ENCODE measurements at regions not wholly inside any gene's neighbourhood (a gene's known extent, or its start where the extent isn't known, plus 50 kb on each side); places are given as distances from the start of the nearest gene placed in this dataset.
"Not testable (repeated sequence)": the region's sequence is repeated elsewhere in the genome, so short reads cannot be mapped to it uniquely, and the experiment has no call there.

DNA sequence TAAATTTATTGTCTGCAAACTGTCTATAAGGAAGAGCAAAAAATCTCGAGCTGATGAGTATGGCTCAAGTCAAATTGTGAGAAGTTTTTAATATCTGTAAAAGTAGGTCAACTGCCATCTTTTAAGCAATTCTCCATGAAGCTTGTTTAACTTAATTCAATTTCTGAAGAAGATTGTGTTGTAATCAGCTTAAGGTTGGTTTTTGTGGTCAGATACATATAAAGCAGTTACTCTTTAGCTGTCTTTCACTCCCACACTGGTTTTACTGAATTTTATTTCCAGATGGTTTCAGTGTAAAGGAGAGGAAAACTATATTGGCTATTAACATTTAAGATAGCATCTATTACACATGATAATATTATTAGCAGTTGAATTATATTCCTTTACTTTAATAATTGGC, 1165.1 kb downstream of the SLC16A7 start:
- TF ChIP-seq CTCF (IDR thresholded peaks at IDR 0.05; ENCODE audit: low read depth, low read length): no peak
- no peaks in the 10 kb centered on the region for H3K36me3 ChIP-seq
- no peak overlapping the region for H3K4me3 ChIP-seq

DNA sequence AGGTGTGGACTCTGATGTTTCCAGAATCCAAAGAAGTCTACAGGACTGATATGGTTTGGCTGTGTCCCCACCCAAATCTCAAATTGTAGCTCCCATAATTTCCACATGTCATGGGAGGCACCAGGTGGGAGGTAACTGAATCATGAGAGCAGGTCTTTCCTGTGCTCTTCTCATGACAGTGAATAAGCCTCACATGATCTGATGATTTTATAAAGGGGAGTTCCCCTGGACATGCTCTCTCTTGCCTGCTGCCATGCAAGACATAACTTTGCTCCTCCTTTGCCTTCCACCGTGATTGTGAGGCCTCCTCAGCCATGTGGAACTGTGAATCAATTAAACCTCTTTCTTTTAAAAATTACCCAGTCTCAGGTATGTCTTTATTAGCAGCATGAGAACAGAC, 1205.3 kb downstream of the SLC16A7 start:
- not testable (repeated sequence) for H3K4me3 ChIP-seq; H3K27me3 ChIP-seq; H3K9me3 ChIP-seq (ENCODE audit: low read depth); H3K36me3 ChIP-seq; H3K4me1 ChIP-seq (ENCODE audit: low read depth); H3K27ac ChIP-seq; DNase-seq (ENCODE audit: low read depth in 1 of 2, low spot score in 1 of 2)

More for the DNA sequence above, 1165.1 kb downstream of the SLC16A7 start:
- no peak overlapping the region for H3K27ac ChIP-seq
- H3K9me3 ChIP-seq (ENCODE audit: low read depth): no peaks in the 10 kb centered on the region
- no peaks in the 10 kb centered on the region for H3K27me3 ChIP-seq
- H3K4me1 ChIP-seq (ENCODE audit: low read depth): no peaks in the 10 kb centered on the region
- no peak for DNase-seq (ENCODE audit: low read depth in 1 of 2, low spot score in 1 of 2)

DNA sequence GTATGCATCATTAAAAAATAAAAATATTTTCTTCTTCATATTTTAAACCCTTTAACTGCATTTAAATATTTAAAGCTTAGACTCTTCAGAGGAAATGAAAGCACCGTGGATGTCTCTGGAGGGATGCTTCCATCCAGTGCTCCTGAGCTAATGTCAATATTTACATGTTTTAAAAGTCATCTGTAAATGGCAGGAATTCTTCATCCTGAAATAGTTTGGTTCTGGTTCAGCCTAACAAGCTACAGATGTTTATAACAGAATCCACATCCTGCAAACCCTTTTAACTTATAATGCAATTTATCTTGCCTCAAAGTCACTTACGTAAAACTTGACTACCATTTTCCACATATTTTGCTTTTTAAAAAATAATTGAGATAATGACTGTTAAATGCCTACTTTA, 1207.3 kb downstream of the SLC16A7 start:
- TF ChIP-seq CTCF (IDR thresholded peaks at IDR 0.05; ENCODE audit: low read depth, low read length): no peak
- no peak overlapping the region for H3K27ac ChIP-seq
- no peak for DNase-seq (ENCODE audit: low read depth in 1 of 2, low spot score in 1 of 2)

DNA sequence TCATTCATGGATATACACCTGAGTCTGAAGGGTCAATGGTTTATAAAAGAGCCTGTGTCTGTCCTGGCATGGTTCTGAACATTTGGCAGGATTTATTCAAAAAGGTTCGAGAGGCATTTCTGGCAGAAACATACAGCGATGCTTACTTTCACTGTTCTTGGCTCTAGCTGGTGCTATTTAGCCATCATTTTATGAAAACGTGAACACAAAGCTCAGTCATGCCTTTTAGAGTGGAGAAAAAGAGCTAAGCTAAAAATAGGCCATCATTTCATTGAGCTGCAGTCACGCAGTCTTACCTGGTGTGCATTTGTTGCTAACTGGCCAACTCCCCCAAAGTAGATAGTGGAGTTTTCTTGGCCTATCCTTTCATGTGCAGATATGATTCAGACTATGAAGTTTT, 1209.5 kb downstream of the SLC16A7 start:
- no peak for TF ChIP-seq CTCF (IDR thresholded peaks at IDR 0.05; ENCODE audit: low read depth, low read length)

More for the DNA sequence above, 1207.3 kb downstream of the SLC16A7 start:
- Histone ChIP-seq H3K36me3 (no peaks in the 10 kb centered on the region), H3K4me1 (ENCODE audit: low read depth) (no peaks in the 10 kb centered on the region), H3K4me3 (no peak overlapping the region), H3K27me3 (no peaks in the 10 kb centered on the region), H3K9me3 (ENCODE audit: low read depth) (no peaks in the 10 kb centered on the region)

DNA sequence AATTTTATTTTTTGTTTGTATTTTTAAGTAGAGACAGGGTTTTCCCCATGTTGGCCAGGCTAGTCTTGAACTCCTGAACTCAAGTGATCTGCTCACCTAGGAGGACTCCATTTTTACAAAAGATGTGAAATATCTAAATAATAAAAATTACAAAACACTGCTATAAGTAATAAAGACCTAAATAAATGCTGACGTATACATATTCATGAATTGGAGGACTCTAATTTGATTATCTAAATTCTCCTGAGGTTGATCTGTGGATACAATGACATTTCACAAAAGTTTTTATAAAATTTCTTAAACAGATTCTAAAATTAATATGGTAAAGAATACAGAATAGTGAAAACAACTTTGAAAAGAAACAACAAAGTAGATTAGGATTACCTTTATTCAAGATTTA, 1224.0 kb downstream of the SLC16A7 start:
- H3K27me3 ChIP-seq: no peaks in the 10 kb centered on the region
- no peak overlapping the region for H3K4me3 ChIP-seq
- no peak for TF ChIP-seq CTCF (IDR thresholded peaks at IDR 0.05; ENCODE audit: low read depth, low read length)
- no peaks in the 10 kb centered on the region for H3K36me3 ChIP-seq
- no peaks in the 10 kb centered on the region for H3K4me1 ChIP-seq (ENCODE audit: low read depth)
- DNase-seq (ENCODE audit: low read depth in 1 of 2, low spot score in 1 of 2): no peak
- no peaks in the 10 kb centered on the region for H3K9me3 ChIP-seq (ENCODE audit: low read depth)
- H3K27ac ChIP-seq: no peak overlapping the region

More for the DNA sequence above, 1209.5 kb downstream of the SLC16A7 start:
- Histone ChIP-seq H3K4me3 (no peak overlapping the region), H3K36me3 (no peaks in the 10 kb centered on the region), H3K4me1 (ENCODE audit: low read depth) (no peaks in the 10 kb centered on the region), H3K27me3 (no peaks in the 10 kb centered on the region), H3K27ac (no peak overlapping the region), H3K9me3 (ENCODE audit: low read depth) (no peaks in the 10 kb centered on the region)
- peak in 1 of 2 donors; percentile 9 for DNase-seq (ENCODE audit: low read depth in 1 of 2, low spot score in 1 of 2)

- Histone ChIP-seq H3K4me3 (no peak overlapping the region), H3K9me3 (ENCODE audit: low read depth) (no peaks in the 10 kb centered on the region), H3K4me1 (ENCODE audit: low read depth) (no peaks in the 10 kb centered on the region), H3K27me3 (no peaks in the 10 kb centered on the region), H3K27ac (no peak overlapping the region), H3K36me3 (no peaks in the 10 kb centered on the region)
- TF ChIP-seq CTCF (IDR thresholded peaks at IDR 0.05; ENCODE audit: low read depth, low read length): no peak
- no peak for DNase-seq (ENCODE audit: low read depth in 1 of 2, low spot score in 1 of 2)
Measured at GRCh38 chr12:60822580-60822979, 1226.8 kb downstream of the SLC16A7 start.
